Erythroblast (primary cell): ENCODE measurements at regions not wholly inside any gene's neighbourhood (a gene's known extent, or its start where the extent isn't known, plus 50 kb on each side); places are given as distances from the start of the nearest gene placed in this dataset.

ENCODE experiments used
- GATA1 ChIP-seq: IDR thresholded peaks from 2 replicates; pipeline ENCODE4 v1.6.1; 2011; ENCODE audit warnings: low read depth, mild to moderate bottlenecking, control low read depth, low read length, moderate library complexity
- POLR2A ChIP-seq: IDR thresholded peaks from 2 replicates; pipeline ENCODE4 v1.6.1; 2011; ENCODE audit warnings: mild to moderate bottlenecking, low read length

DNA sequence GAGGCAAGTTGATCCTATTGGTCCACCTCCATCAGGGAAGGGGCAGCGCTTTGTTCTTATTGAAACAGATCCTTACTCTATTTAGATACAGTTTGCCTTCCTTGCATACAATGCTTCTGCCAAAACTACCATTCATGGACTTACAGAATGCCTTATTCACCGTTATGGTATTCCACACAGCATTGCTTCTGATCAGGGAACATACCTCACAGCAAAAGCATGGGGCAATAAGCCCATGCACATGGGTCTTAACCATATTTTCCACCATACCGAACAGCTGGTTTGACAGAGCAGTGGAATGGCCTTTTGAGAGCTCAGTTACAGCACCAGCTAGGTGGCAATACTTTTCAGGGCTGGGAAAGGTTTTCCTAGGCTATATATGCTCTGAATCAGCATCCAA is 544.8 kb upstream of the ADGRL4 start:
- TF ChIP-seq POLR2A (no peak), GATA1 (no peak)
